GM18519 (cell line): ENCODE measurements at regions not wholly inside any gene's neighbourhood (a gene's known extent, or its start where the extent isn't known, plus 50 kb on each side); places are given as distances from the start of the nearest gene placed in this dataset.

Experiments
- ATAC-seq: cut with Tn5 transposase; IDR thresholded peaks from one replicate; pipeline ENCODE4 v1.9.1; 2021; ENCODE audit warnings: mild to moderate bottlenecking, moderate library complexity; ENCODE audit not compliant: unreplicated experiment, low FRiP score

- ATAC-seq = no peak
Measured at GRCh38 chr2:8259841-8260178, 422.0 kb upstream of the ID2 start.

- no peak for ATAC-seq
Measured at GRCh38 chr2:8260213-8260612, 421.6 kb upstream of the ID2 start.

- ATAC-seq = no peak
Measured at GRCh38 chr2:8263901-8264300, 418.0 kb upstream of the ID2 start.

- no peak for ATAC-seq
Measured at GRCh38 chr2:8264981-8265380, 416.9 kb upstream of the ID2 start.

- no peak for ATAC-seq
Measured at GRCh38 chr2:8265476-8266226, 416.2 kb upstream of the ID2 start.

- no peak for ATAC-seq
Measured at GRCh38 chr2:8266563-8266962, 415.3 kb upstream of the ID2 start.

GRCh38 chr2:8267048-8267447 is 414.8 kb upstream of the ID2 start:
- ATAC-seq = no peak

GRCh38 chr2:8267721-8268120 is 414.1 kb upstream of the ID2 start:
- no peak for ATAC-seq

- no peak for ATAC-seq
Measured at GRCh38 chr2:8268172-8268783, 413.6 kb upstream of the ID2 start.

- ATAC-seq = no peak
Measured at GRCh38 chr2:8270699-8271098, 411.2 kb upstream of the ID2 start.

- no peak for ATAC-seq
Measured at GRCh38 chr2:8271461-8271860, 410.4 kb upstream of the ID2 start.

GRCh38 chr2:8276026-8276425 is 405.8 kb upstream of the ID2 start:
- no peak for ATAC-seq

GRCh38 chr2:8277921-8278571 is 403.8 kb upstream of the ID2 start:
- no peak for ATAC-seq

GRCh38 chr2:8278709-8279354 is 403.0 kb upstream of the ID2 start:
- ATAC-seq = no peak

GRCh38 chr2:8279506-8279905 is 402.4 kb upstream of the ID2 start:
- ATAC-seq = no peak

GRCh38 chr2:8281234-8281633 is 400.6 kb upstream of the ID2 start:
- ATAC-seq = no peak

- no peak for ATAC-seq
Measured at GRCh38 chr2:8281950-8282857, 399.7 kb upstream of the ID2 start.

- ATAC-seq = no peak
Measured at GRCh38 chr2:8282858-8283252, 399.0 kb upstream of the ID2 start.

GRCh38 chr2:8285081-8285480 is 396.8 kb upstream of the ID2 start:
- no peak for ATAC-seq

- no peak for ATAC-seq
Measured at GRCh38 chr2:8285898-8286297, 396.0 kb upstream of the ID2 start.
